ENCODE measurements at regions not wholly inside any gene's neighbourhood (a gene's known extent, or its start where the extent isn't known, plus 50 kb on each side); places are given as distances from the start of the nearest gene placed in this dataset.

DNA sequence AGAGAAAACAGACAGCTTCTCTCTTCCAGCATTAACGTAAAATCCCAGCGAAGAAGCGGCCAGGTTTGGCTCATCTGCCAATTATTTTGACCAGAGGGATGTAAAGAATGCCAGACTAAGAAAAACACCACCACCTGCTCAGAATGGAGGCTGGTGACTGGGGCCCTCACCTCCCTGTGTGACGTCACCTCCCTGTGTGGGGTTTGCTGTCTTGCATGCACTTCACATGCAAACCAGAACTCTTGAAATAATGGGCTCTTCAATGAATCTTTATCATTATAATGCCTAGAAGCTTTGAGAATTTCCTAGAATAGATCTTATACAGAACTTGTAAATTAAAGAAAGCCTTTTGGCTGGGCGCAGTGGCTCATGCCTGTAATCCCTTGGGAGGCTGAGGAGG is 101.8 kb upstream of the WAC start:
- Histone ChIP-seq H3K4me3 (ENCODE audit: low read depth, low read length) (no peak overlapping the region), H3K36me3 (ENCODE audit: control insufficient read depth in 2 of 2, insufficient read depth in 1 of 2, low read length in 2 of 2) (no peaks in the 10 kb centered on the region), H3K27ac (ENCODE audit: extremely low read depth, low read depth, low read length) (no peak overlapping the region), H3K4me1 (ENCODE audit: control insufficient read depth, insufficient read depth, low read length) (no peaks in the 10 kb centered on the region), H3K9me3 (ENCODE audit: control insufficient read depth, insufficient read depth, low read depth, low read length) (no peaks in the 10 kb centered on the region)
- TF ChIP-seq ZNF514 (tag by site-specific recombination; IDR thresholded peaks at IDR 0.05) (no peak), ZBTB17 (tag by site-specific recombination; IDR thresholded peaks at IDR 0.05) (no peak), ZNF549 (tag by site-specific recombination; IDR thresholded peaks at IDR 0.05) (no peak), SP2 (tag by site-specific recombination; IDR thresholded peaks at IDR 0.05) (no peak), ZNF530 (tag by site-specific recombination; IDR thresholded peaks at IDR 0.05; ENCODE audit: low read depth) (no peak), KLF1 (tag by site-specific recombination; IDR thresholded peaks at IDR 0.05) (no peak), ZFP37 (tag by site-specific recombination; IDR thresholded peaks at IDR 0.05) (no peak), ZNF16 (tag by site-specific recombination; IDR thresholded peaks at IDR 0.05; ENCODE audit: low read depth) (no peak), ZFP3 (tag by site-specific recombination; IDR thresholded peaks at IDR 0.05; ENCODE audit: low read depth) (no peak), ZNF311 (tag by site-specific recombination; IDR thresholded peaks at IDR 0.05; ENCODE audit: borderline replicate concordance) (no peak), ZNF701 (tag by site-specific recombination; IDR thresholded peaks at IDR 0.05) (no peak), ZNF48 (tag by site-specific recombination; IDR thresholded peaks at IDR 0.05) (no peak), ZNF707 (tag by site-specific recombination; IDR thresholded peaks at IDR 0.05) (no peak), ZNF629 (tag by site-specific recombination; IDR thresholded peaks at IDR 0.05) (no peak)
- TF ChIP-seq, protein P1, sequence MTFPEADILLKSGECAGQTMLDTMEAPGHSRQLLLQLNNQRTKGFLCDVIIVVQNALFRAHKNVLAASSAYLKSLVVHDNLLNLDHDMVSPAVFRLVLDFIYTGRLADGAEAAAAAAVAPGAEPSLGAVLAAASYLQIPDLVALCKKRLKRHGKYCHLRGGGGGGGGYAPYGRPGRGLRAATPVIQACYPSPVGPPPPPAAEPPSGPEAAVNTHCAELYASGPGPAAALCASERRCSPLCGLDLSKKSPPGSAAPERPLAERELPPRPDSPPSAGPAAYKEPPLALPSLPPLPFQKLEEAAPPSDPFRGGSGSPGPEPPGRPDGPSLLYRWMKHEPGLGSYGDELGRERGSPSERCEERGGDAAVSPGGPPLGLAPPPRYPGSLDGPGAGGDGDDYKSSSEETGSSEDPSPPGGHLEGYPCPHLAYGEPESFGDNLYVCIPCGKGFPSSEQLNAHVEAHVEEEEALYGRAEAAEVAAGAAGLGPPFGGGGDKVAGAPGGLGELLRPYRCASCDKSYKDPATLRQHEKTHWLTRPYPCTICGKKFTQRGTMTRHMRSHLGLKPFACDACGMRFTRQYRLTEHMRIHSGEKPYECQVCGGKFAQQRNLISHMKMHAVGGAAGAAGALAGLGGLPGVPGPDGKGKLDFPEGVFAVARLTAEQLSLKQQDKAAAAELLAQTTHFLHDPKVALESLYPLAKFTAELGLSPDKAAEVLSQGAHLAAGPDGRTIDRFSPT (tag by site-specific recombination; IDR thresholded peaks at IDR 0.05) = no peak
- TF ChIP-seq, protein P2, sequence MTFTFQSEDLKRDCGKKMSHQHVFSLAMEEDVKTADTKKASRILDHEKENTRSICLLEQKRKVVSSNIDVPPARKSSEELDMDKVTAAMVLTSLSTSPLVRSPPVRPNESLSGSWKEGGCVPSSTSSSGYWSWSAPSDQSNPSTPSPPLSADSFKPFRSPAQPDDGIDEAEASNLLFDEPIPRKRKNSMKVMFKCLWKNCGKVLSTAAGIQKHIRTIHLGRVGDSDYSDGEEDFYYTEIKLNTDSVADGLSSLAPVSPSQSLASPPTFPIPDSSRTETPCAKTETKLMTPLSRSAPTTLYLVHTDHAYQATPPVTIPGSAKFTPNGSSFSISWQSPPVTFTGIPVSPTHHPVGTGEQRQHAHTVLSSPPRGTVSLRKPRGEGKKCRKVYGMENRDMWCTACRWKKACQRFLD (tag by site-specific recombination; IDR thresholded peaks at IDR 0.05) = no peak
- TF ChIP-seq, protein P3, sequence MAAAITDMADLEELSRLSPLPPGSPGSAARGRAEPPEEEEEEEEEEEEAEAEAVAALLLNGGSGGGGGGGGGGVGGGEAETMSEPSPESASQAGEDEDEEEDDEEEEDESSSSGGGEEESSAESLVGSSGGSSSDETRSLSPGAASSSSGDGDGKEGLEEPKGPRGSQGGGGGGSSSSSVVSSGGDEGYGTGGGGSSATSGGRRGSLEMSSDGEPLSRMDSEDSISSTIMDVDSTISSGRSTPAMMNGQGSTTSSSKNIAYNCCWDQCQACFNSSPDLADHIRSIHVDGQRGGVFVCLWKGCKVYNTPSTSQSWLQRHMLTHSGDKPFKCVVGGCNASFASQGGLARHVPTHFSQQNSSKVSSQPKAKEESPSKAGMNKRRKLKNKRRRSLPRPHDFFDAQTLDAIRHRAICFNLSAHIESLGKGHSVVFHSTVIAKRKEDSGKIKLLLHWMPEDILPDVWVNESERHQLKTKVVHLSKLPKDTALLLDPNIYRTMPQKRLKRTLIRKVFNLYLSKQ (tag by site-specific recombination; IDR thresholded peaks at IDR 0.05; ENCODE audit: borderline replicate concordance) = no peak
- TF ChIP-seq, protein P4, sequence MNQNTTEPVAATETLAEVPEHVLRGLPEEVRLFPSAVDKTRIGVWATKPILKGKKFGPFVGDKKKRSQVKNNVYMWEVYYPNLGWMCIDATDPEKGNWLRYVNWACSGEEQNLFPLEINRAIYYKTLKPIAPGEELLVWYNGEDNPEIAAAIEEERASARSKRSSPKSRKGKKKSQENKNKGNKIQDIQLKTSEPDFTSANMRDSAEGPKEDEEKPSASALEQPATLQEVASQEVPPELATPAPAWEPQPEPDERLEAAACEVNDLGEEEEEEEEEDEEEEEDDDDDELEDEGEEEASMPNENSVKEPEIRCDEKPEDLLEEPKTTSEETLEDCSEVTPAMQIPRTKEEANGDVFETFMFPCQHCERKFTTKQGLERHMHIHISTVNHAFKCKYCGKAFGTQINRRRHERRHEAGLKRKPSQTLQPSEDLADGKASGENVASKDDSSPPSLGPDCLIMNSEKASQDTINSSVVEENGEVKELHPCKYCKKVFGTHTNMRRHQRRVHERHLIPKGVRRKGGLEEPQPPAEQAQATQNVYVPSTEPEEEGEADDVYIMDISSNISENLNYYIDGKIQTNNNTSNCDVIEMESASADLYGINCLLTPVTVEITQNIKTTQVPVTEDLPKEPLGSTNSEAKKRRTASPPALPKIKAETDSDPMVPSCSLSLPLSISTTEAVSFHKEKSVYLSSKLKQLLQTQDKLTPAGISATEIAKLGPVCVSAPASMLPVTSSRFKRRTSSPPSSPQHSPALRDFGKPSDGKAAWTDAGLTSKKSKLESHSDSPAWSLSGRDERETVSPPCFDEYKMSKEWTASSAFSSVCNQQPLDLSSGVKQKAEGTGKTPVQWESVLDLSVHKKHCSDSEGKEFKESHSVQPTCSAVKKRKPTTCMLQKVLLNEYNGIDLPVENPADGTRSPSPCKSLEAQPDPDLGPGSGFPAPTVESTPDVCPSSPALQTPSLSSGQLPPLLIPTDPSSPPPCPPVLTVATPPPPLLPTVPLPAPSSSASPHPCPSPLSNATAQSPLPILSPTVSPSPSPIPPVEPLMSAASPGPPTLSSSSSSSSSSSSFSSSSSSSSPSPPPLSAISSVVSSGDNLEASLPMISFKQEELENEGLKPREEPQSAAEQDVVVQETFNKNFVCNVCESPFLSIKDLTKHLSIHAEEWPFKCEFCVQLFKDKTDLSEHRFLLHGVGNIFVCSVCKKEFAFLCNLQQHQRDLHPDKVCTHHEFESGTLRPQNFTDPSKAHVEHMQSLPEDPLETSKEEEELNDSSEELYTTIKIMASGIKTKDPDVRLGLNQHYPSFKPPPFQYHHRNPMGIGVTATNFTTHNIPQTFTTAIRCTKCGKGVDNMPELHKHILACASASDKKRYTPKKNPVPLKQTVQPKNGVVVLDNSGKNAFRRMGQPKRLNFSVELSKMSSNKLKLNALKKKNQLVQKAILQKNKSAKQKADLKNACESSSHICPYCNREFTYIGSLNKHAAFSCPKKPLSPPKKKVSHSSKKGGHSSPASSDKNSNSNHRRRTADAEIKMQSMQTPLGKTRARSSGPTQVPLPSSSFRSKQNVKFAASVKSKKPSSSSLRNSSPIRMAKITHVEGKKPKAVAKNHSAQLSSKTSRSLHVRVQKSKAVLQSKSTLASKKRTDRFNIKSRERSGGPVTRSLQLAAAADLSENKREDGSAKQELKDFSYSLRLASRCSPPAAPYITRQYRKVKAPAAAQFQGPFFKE (tag by site-specific recombination; IDR thresholded peaks at IDR 0.05; ENCODE audit: borderline replicate concordance) = no peak
- TF ChIP-seq, protein P5, sequence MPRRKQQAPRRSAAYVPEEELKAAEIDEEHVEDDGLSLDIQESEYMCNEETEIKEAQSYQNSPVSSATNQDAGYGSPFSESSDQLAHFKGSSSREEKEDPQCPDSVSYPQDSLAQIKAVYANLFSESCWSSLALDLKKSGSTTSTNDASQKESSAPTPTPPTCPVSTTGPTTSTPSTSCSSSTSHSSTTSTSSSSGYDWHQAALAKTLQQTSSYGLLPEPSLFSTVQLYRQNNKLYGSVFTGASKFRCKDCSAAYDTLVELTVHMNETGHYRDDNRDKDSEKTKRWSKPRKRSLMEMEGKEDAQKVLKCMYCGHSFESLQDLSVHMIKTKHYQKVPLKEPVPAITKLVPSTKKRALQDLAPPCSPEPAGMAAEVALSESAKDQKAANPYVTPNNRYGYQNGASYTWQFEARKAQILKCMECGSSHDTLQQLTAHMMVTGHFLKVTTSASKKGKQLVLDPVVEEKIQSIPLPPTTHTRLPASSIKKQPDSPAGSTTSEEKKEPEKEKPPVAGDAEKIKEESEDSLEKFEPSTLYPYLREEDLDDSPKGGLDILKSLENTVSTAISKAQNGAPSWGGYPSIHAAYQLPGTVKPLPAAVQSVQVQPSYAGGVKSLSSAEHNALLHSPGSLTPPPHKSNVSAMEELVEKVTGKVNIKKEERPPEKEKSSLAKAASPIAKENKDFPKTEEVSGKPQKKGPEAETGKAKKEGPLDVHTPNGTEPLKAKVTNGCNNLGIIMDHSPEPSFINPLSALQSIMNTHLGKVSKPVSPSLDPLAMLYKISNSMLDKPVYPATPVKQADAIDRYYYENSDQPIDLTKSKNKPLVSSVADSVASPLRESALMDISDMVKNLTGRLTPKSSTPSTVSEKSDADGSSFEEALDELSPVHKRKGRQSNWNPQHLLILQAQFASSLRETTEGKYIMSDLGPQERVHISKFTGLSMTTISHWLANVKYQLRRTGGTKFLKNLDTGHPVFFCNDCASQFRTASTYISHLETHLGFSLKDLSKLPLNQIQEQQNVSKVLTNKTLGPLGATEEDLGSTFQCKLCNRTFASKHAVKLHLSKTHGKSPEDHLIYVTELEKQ (tag by site-specific recombination; IDR thresholded peaks at IDR 0.05; ENCODE audit: borderline replicate concordance) = no peak
- POLR2A ChIA-PET = no interaction called here
- CTCF ChIA-PET = interaction anchor here (0.9 to 1.2 kb wide), 6 partner anchors 8 to 180 kb away, joined by 3 to 7 read pairs (median 4); no protein-coding TSS in a partner anchor

Measured in HEK293 (cell line).